Endothelial cell of umbilical vein (primary cell): ENCODE measurements at regions not wholly inside any gene's neighbourhood (a gene's known extent, or its start where the extent isn't known, plus 50 kb on each side); places are given as distances from the start of the nearest gene placed in this dataset.

Experiments used
- BruUV-seq: library from RNA; stranded (reverse); fragments of 400-500 nt; replicated peaks from 2 replicates; lab custom pipeline; 2021; lab: Mats Ljungman, UMichigan
- CTCF ChIA-PET: fragments of 300-600, 350-600 bp; sonication (Branson Sonifier 250); formaldehyde crosslinking; loops from one replicate; lab custom pipeline; 2021; ENCODE audit warnings: antibody characterized with exemption, inconsistent platforms; lab: Charles Lee
- POLR2A ChIA-PET: fragments of 300-600, 350-600 bp; sonication (Branson Sonifier 250); formaldehyde crosslinking; loops from one replicate; lab custom pipeline; 2021; ENCODE audit warnings: antibody characterized with exemption, inconsistent platforms; lab: Charles Lee
- DNase-seq: peaks from one replicate; pipeline ENCODE4 v3.0.0-alpha.2; 2011; ENCODE audit warnings: low read depth, low spot score
- FAIRE-seq: peaks from 2 replicates; lab custom pipeline; 2011; peaks lifted over from hg19 to GRCh38; lab: Jason Lieb, UNC
- H2AFZ ChIP-seq: 2 replicates; pipeline ENCODE4 v1.6.0; 2012; ENCODE audit warnings: low read depth, low read length, control low read depth, inconsistent platforms
- H3K27ac ChIP-seq: 2 replicates; pipeline ENCODE4 v1.5.1; 2011; ENCODE audit warnings: low read depth, mild to moderate bottlenecking, control low read depth, low read length, moderate library complexity; ENCODE audit not compliant: insufficient read depth
- H3K27me3 ChIP-seq, 2 experiments: 2 replicates each; pipeline versions ENCODE4 v1.6.0 to v1.6.1; 2011; ENCODE audit warnings: low read length in 2 of 2, mixed read lengths in 1 of 2; ENCODE audit not compliant: control insufficient read depth in 2 of 2, insufficient read depth in 2 of 2
- H3K36me3 ChIP-seq, 2 experiments: 2 replicates in 1 of 2; 3 replicates in 1 of 2; pipeline ENCODE4 v1.5.1; 2011; ENCODE audit warnings: low read length in 2 of 2, mild to moderate bottlenecking in 1 of 2, moderate library complexity in 1 of 2; ENCODE audit not compliant: control insufficient read depth in 2 of 2, insufficient read depth in 2 of 2; ENCODE audit errors: extremely low read depth in 1 of 2
- H3K4me1 ChIP-seq: 3 replicates; pipeline ENCODE4 v1.5.1; 2011; ENCODE audit warnings: mild to moderate bottlenecking, low read length; ENCODE audit not compliant: control insufficient read depth, insufficient read depth; ENCODE audit errors: extremely low read depth
- H3K4me2 ChIP-seq: 2 replicates; pipeline ENCODE4 v1.6.1; 2011; ENCODE audit warnings: low read length, control low read depth, mixed read lengths; ENCODE audit not compliant: insufficient read depth
- H3K4me3 ChIP-seq, 3 experiments: fragments of 200-600 bp in 1 of 3; sonication (generic), shearing (Covaris generic) in 1 of 3; replicated peaks in 1 of 3; 2 replicates each; pipeline ENCODE4 v1.5.1; 2011 to 2016; ENCODE audit warnings: control low read depth in 3 of 3, low read length in 3 of 3, mild to moderate bottlenecking in 2 of 3, inconsistent platforms in 1 of 3, low read depth in 1 of 3, moderate library complexity in 1 of 3; ENCODE audit not compliant: insufficient read depth in 1 of 3
- H3K79me2 ChIP-seq: 2 replicates; pipeline ENCODE4 v1.6.0; 2012; ENCODE audit warnings: low read length, inconsistent platforms; ENCODE audit not compliant: control insufficient read depth, insufficient read depth
- H3K9ac ChIP-seq: replicated peaks from 2 replicates; pipeline ENCODE3; 2011; ENCODE audit warnings: low read length, control low read depth; ENCODE audit not compliant: insufficient read depth; ENCODE audit errors: extremely low read depth
- H3K9me1 ChIP-seq: replicated peaks from 3 replicates; pipeline ENCODE4 v1.6.0; 2011; ENCODE audit warnings: mild to moderate bottlenecking, low read length; ENCODE audit not compliant: control insufficient read depth, insufficient read depth; ENCODE audit errors: extremely low read depth
- H3K9me3 ChIP-seq: replicated peaks from 2 replicates; pipeline ENCODE4 v1.5.1; 2012; ENCODE audit warnings: low read length, inconsistent platforms; ENCODE audit not compliant: control insufficient read depth, insufficient read depth
- H4K20me1 ChIP-seq: replicated peaks from 2 replicates; pipeline ENCODE3; 2011; ENCODE audit warnings: mild to moderate bottlenecking, low read length; ENCODE audit not compliant: control insufficient read depth, insufficient read depth; ENCODE audit errors: extremely low read depth
- CTCF ChIP-seq, 2 donors: IDR thresholded peaks; 1 replicate in 1 of 2; 2 replicates in 1 of 2; pipeline ENCODE4 v1.5.1; 2011; ENCODE audit warnings: low read length in 2 of 2, mild to moderate bottlenecking in 2 of 2, moderate library complexity in 2 of 2, control low read depth in 1 of 2, inconsistent platforms in 1 of 2, low read depth in 1 of 2; ENCODE audit not compliant: insufficient read depth in 1 of 2; ENCODE audit errors: extremely low read depth in 1 of 2
- EZH2 ChIP-seq: IDR thresholded peaks from 2 replicates; pipeline ENCODE4 v1.6.1; 2012; ENCODE audit warnings: borderline replicate concordance, low read depth, mild to moderate bottlenecking, moderate library complexity, low read length, inconsistent platforms; ENCODE audit not compliant: severe bottlenecking
- FOS ChIP-seq: IDR thresholded peaks from 2 replicates; pipeline ENCODE4 v1.6.1; 2011; ENCODE audit warnings: mild to moderate bottlenecking, low read length, moderate library complexity, borderline replicate concordance; ENCODE audit not compliant: insufficient read depth
- GATA2 ChIP-seq: IDR thresholded peaks from 2 replicates; pipeline ENCODE4 v1.7.0; 2011; ENCODE audit warnings: low read depth, mild to moderate bottlenecking, moderate library complexity, mixed read lengths, low read length; ENCODE audit not compliant: insufficient read length, insufficient read depth
- JUN ChIP-seq: IDR thresholded peaks from 2 replicates; pipeline ENCODE4 v1.6.1; 2011; ENCODE audit warnings: borderline replicate concordance, low read depth; ENCODE audit not compliant: insufficient read length, insufficient read depth
- MAX ChIP-seq: IDR thresholded peaks from 2 replicates; pipeline ENCODE4 v1.6.1; 2011; ENCODE audit not compliant: insufficient read depth, insufficient read length
- MYC ChIP-seq: IDR thresholded peaks from one replicate; pipeline ENCODE4 v1.6.1; 2011; ENCODE audit warnings: mild to moderate bottlenecking, low read depth, low read length
- POLR2A ChIP-seq: IDR thresholded peaks from 2 replicates; pipeline ENCODE4 v1.6.1; 2012; ENCODE audit warnings: low read depth, mild to moderate bottlenecking, control low read depth, low read length
- POLR2AphosphoS5 ChIP-seq: IDR thresholded peaks from 2 replicates; pipeline ENCODE4 v1.6.1; 2012; ENCODE audit warnings: low read depth, mild to moderate bottlenecking, control low read depth, low read length, moderate library complexity; ENCODE audit not compliant: insufficient read depth
- dilution Hi-C: fragments of 300-500 bp; cut with MboI; formaldehyde crosslinking; loops from one replicate; pipeline ENCODE4 v1.15.0; 2019; ENCODE audit warnings: low sequenced_read_pairs; ENCODE audit not compliant: extremely low pct_ligation_motif_present
- intact Hi-C: fragments of 100-400 bp; cut with micrococcal nuclease; formaldehyde crosslinking; loops from one replicate; pipeline ENCODE4 v1.10.0; 2022

- no peak overlapping the region for H3K9ac ChIP-seq
- dilution Hi-C loops, result no loop called here
- DNase-seq (no peak), FAIRE-seq (no peak)
- H3K9me1 ChIP-seq, result no peaks in the 10 kb centered on the region
- intact Hi-C loops, result no loop called here
- no peaks in the 10 kb centered on the region for H3K79me2 ChIP-seq
- no peak overlapping the region for H3K4me2 ChIP-seq
- H3K4me3 ChIP-seq, result no peak overlapping the region
- H3K27ac ChIP-seq, result no peak overlapping the region
- TF ChIP-seq MYC, result no peak
- TF ChIP-seq EZH2, result no peak
- no peak for TF ChIP-seq FOS
- TF ChIP-seq POLR2AphosphoS5, result no peak
- no peak for TF ChIP-seq JUN
- ChIA-PET POLR2A (no interaction called here), CTCF (no interaction called here)
- no peaks in the 10 kb centered on the region for H3K27me3 ChIP-seq
- peaks cover 11% of the 10 kb centered on the region for H3K9me3 ChIP-seq
- H2AFZ ChIP-seq, result no peak overlapping the region
- no peaks in the 10 kb centered on the region for H4K20me1 ChIP-seq
- H3K4me1 ChIP-seq, result no peaks in the 10 kb centered on the region
- H3K36me3 ChIP-seq, result no peaks in the 10 kb centered on the region
- no TSS peak for BruUV-seq
These were observed 1388.0 kb downstream of the BRD1 start for GRCh38 chr22:48439560-48440135.

GRCh38 chr22:48438800-48439559 is 1388.7 kb downstream of the BRD1 start:
- POLR2A ChIA-PET, result no interaction called here
- no TSS peak for BruUV-seq
- intact Hi-C loops (no loop called here), dilution Hi-C loops (no loop called here)
- Histone ChIP-seq H3K9me3 (peaks cover 9% of the 10 kb centered on the region), H3K4me2 (no peak overlapping the region), H3K9me1 (no peaks in the 10 kb centered on the region), H2AFZ (no peak overlapping the region), H3K4me3 (no peak overlapping the region), H3K36me3 (no peaks in the 10 kb centered on the region), H4K20me1 (no peaks in the 10 kb centered on the region), H3K9ac (no peak overlapping the region), H3K27ac (no peak overlapping the region), H3K4me1 (no peaks in the 10 kb centered on the region), H3K79me2 (no peaks in the 10 kb centered on the region), H3K27me3 (no peaks in the 10 kb centered on the region)
- TF ChIP-seq MYC, result no peak
- no peak for TF ChIP-seq GATA2
- TF ChIP-seq EZH2, result no peak
- no peak for TF ChIP-seq CTCF (IDR thresholded peaks at IDR 0.05; ENCODE audit: extremely low read depth in 1 of 2, insufficient read depth in 1 of 2, low read depth in 1 of 2, low read length in 2 of 2)
- no peak for TF ChIP-seq POLR2AphosphoS5
- no peak for TF ChIP-seq MAX
- no peak for TF ChIP-seq POLR2A
- TF ChIP-seq FOS, result no peak
- no peak for TF ChIP-seq JUN
- FAIRE-seq (no peak), DNase-seq (no peak)
- CTCF ChIA-PET, result no interaction called here
